ENCODE measurements at regions not wholly inside any gene's neighbourhood (a gene's known extent, or its start where the extent isn't known, plus 50 kb on each side); places are given as distances from the start of the nearest gene placed in this dataset.

DNA sequence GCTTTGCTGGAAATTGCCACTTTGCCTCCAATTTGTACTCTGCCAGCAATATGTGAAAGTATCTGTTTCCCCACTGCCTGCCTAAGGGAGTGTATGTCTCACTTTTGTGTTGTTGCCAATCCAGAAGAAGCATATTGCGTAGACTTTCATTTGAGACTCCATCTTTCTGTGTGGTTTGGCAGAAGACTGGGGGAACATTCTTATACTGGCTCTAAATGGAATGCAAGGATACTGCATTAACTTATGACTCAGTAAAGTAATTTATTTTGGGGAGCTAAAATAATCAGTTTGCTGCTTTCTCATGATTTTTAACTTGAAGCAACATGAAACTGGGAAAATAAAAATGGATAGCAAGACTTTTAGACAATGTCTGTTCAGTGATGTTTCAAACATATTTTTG lies 107.7 kb upstream of the TMPRSS2 start:
- TF ChIP-seq, protein P1, sequence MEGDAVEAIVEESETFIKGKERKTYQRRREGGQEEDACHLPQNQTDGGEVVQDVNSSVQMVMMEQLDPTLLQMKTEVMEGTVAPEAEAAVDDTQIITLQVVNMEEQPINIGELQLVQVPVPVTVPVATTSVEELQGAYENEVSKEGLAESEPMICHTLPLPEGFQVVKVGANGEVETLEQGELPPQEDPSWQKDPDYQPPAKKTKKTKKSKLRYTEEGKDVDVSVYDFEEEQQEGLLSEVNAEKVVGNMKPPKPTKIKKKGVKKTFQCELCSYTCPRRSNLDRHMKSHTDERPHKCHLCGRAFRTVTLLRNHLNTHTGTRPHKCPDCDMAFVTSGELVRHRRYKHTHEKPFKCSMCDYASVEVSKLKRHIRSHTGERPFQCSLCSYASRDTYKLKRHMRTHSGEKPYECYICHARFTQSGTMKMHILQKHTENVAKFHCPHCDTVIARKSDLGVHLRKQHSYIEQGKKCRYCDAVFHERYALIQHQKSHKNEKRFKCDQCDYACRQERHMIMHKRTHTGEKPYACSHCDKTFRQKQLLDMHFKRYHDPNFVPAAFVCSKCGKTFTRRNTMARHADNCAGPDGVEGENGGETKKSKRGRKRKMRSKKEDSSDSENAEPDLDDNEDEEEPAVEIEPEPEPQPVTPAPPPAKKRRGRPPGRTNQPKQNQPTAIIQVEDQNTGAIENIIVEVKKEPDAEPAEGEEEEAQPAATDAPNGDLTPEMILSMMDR (IDR thresholded peaks at IDR 0.05): no peak
- no peak for TF ChIP-seq POLR2A (IDR thresholded peaks at IDR 0.05)
